Superior temporal gyrus (tissue), 1 donor: ENCODE measurements at regions not wholly inside any gene's neighbourhood (a gene's known extent, or its start where the extent isn't known, plus 50 kb on each side); places are given as distances from the start of the nearest gene placed in this dataset.
"Not testable (repeated sequence)": the region's sequence is repeated elsewhere in the genome, so short reads cannot be mapped to it uniquely, and the experiment has no call there.

ENCODE experiments used
- DNase-seq: peaks from one replicate; pipeline ENCODE4 v3.0.0-alpha.2; 2016; ENCODE audit errors: extremely low spot score

DNA sequence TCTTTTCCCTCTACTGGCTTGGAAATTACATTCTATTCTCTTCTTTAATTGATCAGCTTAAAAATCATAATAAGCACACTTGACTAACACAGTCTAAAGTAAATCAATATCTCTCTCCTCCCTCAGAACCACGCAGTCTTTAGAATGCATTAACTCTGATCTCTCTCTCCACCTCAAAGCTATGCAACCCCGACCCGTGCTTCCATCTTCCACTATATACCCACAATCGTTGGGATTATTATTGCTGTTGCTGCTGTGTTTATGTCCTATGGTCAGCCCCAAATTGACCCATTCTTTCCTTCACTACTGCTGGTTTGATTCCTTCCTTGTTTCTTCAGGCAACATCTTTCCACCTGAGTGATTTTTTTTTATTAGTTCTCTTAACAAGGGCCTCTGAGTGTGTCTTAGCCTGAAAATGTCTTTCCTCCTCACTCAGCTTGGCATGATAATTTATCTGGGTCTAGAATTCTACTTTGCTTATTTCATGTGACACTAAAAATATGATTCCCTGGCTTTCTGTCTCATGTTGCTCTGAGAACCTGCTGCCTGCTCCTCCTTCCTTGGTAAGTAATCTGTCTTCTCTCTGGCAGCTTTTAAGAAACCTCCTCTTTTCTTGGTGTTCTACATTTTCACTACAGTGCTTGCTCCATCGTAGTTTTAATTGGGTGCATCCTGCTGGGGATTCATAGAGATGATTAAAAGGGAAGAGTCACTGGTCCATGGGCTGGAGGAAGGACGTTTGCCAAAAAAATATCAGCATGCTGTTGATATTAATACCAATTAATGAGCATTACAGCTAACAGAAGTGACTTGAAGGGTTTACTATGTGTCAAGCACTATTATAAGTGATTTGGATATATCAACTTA, 472.2 kb downstream of the MATN1 start:
- no peak for DNase-seq

GRCh38 chr1:30250338-30250983, 472.9 kb downstream of the MATN1 start:
- no peak for DNase-seq

DNA sequence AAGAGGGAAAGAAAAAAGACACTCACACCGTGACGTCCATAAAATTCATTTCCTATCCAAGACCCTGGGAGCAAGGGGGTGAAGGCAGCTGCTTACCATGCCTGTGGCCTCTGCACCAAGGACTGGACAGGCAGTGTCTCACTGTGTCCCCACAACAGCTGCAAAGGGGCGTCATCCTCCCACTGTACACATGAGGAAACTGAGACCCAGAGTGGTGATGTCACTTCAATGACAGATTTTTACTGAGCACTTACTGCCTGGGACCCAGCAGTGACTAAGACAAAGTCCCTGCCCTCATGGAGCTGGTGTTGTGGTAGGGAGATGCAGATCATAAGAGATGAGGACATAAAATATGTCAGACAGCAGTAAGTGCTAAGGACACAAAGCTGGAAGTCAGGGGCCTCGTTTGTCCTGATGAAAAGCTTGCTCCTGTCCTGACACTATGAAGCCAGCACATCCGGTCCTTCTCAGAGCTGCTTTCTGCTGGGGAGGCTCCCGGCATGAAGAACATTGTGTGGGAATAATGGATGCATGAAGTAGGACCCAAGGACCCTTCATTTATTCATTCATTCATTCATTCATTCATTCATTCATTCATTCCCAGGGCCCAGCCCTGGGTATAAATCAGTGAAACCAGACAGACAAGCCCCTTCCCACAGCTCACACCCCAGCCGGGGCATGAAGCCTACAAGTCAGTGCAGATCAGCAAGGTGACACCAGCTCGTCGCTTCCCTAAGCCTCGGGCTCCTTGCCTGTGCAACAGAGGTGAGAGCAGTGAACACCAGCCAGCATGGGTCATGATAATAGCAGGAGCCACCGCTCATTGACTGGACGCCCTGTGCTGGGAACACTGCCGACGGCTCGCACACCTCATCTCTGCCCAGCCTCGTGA, 473.7 kb downstream of the MATN1 start:
- no peak for DNase-seq

DNA sequence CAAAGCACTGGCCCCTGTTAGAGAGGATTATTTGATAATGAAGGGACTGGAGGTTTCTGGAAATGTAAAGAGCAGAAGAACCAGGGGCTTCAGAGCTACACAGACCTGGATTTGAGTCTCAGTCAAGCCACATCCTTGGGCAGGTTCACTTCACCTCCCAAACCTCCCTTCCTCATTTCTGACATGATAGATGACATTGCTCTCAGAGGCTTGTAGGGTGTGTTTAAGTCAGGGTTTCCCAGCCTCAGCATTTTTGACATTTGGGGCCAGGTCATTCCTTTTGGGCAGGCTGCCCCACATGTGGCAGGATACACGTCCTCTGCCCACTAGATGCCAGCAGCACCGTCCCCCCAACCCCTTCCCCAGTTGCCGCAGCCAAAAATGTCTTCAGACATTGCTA, 474.6 kb downstream of the MATN1 start:
- DNase-seq = no peak

- no peak for DNase-seq
Measured at GRCh38 chr1:30248373-30248772, 475.0 kb downstream of the MATN1 start.

- DNase-seq = no peak
Measured at GRCh38 chr1:30244801-30245200, 478.6 kb downstream of the MATN1 start.

DNA sequence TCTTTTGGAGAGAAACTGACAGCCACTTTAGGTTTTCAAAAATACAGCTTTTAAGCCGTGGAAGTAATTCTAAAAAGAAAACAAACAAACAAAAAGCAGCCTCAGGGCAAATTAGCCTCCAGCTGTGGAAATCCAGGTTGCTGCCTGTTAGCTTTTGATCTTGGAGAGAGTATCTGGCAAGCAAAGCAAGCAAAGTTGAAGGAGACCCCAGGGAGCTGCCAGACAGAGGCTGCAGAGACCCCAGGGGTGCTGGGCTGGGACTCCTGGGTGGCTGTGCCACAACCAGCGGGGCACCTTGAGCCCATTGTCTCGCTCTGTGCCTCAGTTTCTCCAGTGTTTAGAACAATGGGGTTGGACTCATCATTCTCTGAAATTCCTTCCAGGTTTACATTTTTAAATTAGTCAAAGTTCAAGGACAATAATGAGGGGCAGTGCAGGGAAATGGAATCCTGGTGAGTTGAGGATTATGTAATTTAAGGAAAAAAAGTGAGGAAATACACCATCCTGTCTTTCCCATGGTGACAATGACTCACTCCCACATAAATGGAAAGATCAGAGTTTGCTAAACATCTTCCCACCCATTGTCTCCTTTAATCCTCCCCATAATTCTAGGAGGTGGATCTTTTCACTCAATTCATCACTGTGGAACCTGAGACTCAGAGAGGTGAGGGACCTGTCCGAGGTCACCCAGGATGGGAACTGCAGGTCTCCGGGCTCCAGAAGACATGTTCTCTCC, 480.5 kb downstream of the MATN1 start:
- no peak for DNase-seq

- DNase-seq = no peak
Measured at GRCh38 chr1:30242168-30242567, 481.2 kb downstream of the MATN1 start.

DNA sequence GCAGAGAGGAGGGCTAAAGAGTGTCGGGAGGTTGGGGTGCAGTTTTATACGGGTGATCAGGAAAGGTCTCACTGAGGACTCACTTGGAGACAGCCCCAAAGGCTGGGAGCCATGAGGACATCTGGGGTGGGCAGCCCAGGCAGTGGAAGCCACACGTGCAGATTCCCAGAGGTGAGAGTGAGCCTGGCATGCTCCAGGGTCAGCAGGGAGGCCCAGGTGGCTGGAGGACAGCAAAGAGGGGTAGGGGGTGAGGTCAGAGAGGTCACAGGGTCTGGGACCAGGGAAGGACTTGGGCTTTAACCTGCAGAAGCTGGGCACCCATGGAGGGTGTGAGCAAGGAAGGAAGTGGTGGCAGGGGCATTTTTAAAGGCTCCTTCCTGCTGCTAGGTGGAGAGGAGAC, 481.7 kb downstream of the MATN1 start:
- no peak for DNase-seq

DNA sequence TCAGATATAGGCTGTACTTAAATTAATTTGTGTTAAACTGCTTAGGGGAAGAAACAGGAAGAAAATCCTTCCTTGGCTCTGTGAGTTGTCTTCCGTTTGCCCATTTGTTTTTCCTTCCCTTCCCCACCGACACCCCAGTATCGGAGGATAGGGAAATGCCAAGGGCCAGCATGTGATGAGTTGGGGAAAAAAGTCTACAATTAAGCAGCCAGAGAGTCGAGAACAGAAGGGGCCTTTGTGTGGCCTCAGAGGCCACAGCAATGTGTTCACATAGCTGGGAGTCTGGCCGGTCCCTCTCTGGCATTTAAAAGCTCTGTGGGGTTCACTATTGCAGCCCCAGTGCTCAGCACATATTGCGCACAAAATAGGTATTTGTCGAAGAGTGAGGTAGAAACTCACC, 489.3 kb downstream of the MATN1 start:
- DNase-seq = no peak

- no peak for DNase-seq
Measured at GRCh38 chr1:30232288-30232899, 491.0 kb downstream of the MATN1 start.

- no peak for DNase-seq
Measured at GRCh38 chr1:30229960-30230359, 493.4 kb downstream of the MATN1 start.

- no peak for DNase-seq
Measured at GRCh38 chr1:30229557-30229956, 493.8 kb downstream of the MATN1 start.

DNA sequence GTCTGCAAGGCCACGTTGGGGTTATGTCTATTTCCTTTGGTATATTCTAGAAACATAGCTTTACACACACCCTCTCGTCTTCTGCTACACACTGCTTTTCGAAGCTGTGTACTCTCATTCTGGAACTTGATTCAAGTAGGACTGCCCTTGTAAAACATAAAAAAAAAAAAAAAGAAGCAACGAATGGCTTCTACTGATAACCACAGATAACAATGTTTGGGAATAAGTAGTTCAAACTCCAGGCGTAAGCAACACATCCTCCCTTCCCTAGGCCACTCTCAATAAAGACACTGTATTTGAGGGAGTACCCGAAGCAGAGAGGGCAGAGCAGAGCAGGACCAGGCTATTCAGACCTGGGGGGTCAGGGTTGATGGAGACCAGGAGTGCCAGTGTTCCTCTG, 496.7 kb downstream of the MATN1 start:
- no peak for DNase-seq

- DNase-seq = no peak
Measured at GRCh38 chr1:30225357-30225756, 498.0 kb downstream of the MATN1 start.

- no peak for DNase-seq
Measured at GRCh38 chr1:30219675-30220074, 503.7 kb downstream of the MATN1 start.

DNA sequence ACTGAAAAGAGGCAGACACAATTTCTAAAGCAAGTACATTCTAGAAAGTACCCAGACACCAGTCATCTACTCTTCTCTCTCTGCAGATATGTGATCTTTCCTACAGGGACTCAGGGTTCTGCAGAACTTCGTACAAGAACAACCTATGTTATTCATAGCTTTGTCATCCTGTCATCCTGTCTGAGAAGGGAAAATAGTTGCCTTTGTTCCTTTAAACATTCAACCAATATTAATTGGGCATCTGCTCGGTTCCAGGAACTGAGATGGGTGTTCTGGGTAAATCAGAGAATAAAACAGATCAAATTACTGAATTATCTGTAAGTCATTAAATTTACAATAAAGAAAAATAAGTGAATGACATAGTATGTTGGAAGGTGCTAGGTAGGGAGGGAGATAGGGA, 504.9 kb downstream of the MATN1 start:
- no peak for DNase-seq

DNA sequence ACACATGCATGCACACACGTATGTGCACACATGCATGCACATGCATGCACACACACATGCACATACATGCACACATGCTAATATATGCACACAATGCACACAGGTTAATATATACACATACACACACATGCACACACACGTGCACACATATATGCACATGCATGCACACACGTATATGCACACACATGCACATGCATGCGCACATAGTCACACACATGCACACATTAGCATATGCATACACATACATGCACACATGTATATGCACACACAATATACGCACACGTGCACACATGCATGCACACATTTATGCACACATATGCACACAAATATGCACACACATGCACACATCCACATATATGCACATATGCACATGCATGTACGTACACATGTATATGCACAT, 506.8 kb downstream of the MATN1 start:
- DNase-seq = no peak

DNA sequence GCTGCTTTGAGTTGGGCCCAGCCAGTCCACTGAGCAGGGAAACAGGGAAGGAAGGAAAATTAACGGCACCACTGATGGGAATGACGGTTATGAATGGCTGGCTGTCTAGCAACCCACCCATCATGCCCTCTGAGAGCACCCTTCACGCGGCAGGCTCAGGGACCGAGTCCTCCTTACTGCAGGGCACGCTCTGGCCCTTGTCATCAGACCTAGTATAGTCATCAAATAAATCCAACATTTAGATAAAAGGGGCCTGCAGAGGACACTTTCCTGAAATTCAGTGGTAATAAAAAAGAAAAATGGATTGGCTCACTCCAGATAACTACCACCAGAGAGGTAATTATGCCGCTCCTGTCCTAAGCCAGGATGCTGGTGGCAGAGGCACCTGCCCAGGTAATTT, 509.4 kb downstream of the MATN1 start:
- no peak for DNase-seq

- not testable (repeated sequence) for DNase-seq
Measured at GRCh38 chr1:30207962-30208361, 515.4 kb downstream of the MATN1 start.

- DNase-seq = not testable (repeated sequence)
Measured at GRCh38 chr1:30206631-30207030, 516.8 kb downstream of the MATN1 start.
